Neural progenitor cell (in vitro differentiated cells): ENCODE measurements at regions not wholly inside any gene's neighbourhood (a gene's known extent, or its start where the extent isn't known, plus 50 kb on each side); places are given as distances from the start of the nearest gene placed in this dataset.

ENCODE experiments used
- DNase-seq: peaks from one replicate; pipeline ENCODE4 v3.0.0-alpha.2; 2016; ENCODE audit warnings: low spot score
- H2AFZ ChIP-seq: fragments of 200-600 bp; sonication (generic); replicated peaks from 2 replicates; pipeline ENCODE4 v1.6.1; 2016; ENCODE audit warnings: antibody characterized with exemption
- H3F3A ChIP-seq: fragments of 200-600 bp; sonication (generic); 2 replicates; pipeline ENCODE4 v1.6.1; 2016; ENCODE audit warnings: antibody characterized with exemption, low read depth
- H3K27ac ChIP-seq: fragments of 200-600 bp; sonication (generic); 2 replicates; pipeline ENCODE4 v1.5.1; 2016; ENCODE audit warnings: mild to moderate bottlenecking
- H3K27me3 ChIP-seq: fragments of 200-600 bp; sonication (generic); 2 replicates; pipeline ENCODE4 v1.6.1; 2016; ENCODE audit warnings: mild to moderate bottlenecking, moderate library complexity
- H3K36me3 ChIP-seq: fragments of 200-600 bp; sonication (generic); 2 replicates; pipeline ENCODE4 v1.5.1; 2016
- H3K4me1 ChIP-seq: fragments of 200-600 bp; sonication (generic); 2 replicates; pipeline ENCODE4 v1.6.1; 2016; ENCODE audit warnings: mixed run types
- H3K4me2 ChIP-seq: fragments of 200-600 bp; sonication (generic); 2 replicates; pipeline ENCODE4 v1.6.1; 2016
- H3K4me3 ChIP-seq: fragments of 200-600 bp; sonication (generic); 2 replicates; pipeline ENCODE4 v1.5.1; 2016
- H3K79me2 ChIP-seq: fragments of 200-600 bp; sonication (generic); 2 replicates; pipeline ENCODE4 v1.6.1; 2016; ENCODE audit warnings: low read depth
- H3K9ac ChIP-seq: fragments of 200-600 bp; sonication (generic); 2 replicates; pipeline ENCODE4 v1.6.1; 2016
- H3K9me3 ChIP-seq: fragments of 200-600 bp; sonication (generic); 2 replicates; pipeline ENCODE4 v1.5.1; 2016; ENCODE audit warnings: low read depth
- H4K20me1 ChIP-seq: fragments of 200-600 bp; sonication (generic); 2 replicates; pipeline ENCODE4 v1.6.1; 2016; ENCODE audit warnings: low read depth
- H3K27ac Mint-ChIP-seq: 3 replicates; pipeline ENCODE4 v1.8.0; 2021; ENCODE audit warnings: mixed read lengths
- H3K27me3 Mint-ChIP-seq: 2 replicates; pipeline ENCODE4 v1.8.0; 2022; ENCODE audit warnings: low read depth, mild to moderate bottlenecking, inconsistent platforms, moderate library complexity, mixed read lengths; ENCODE audit not compliant: insufficient read depth
- H3K36me3 Mint-ChIP-seq: 3 replicates; pipeline ENCODE4 v1.8.0; 2021; ENCODE audit warnings: mixed read lengths
- H3K4me1 Mint-ChIP-seq: 3 replicates; pipeline ENCODE4 v1.8.0; 2021; ENCODE audit warnings: mixed read lengths
- H3K4me3 Mint-ChIP-seq: 3 replicates; pipeline ENCODE4 v1.8.0; 2021; ENCODE audit warnings: mild to moderate bottlenecking, moderate library complexity, mixed read lengths
- H3K9me3 Mint-ChIP-seq: 3 replicates; pipeline ENCODE4 v1.8.0; 2020; ENCODE audit warnings: mixed read lengths
- CTCF ChIP-seq: fragments of 200-600 bp; sonication (generic); IDR thresholded peaks from 2 replicates; pipeline ENCODE4 v1.5.1; 2017; ENCODE audit warnings: antibody characterized with exemption, mild to moderate bottlenecking
- EZH2 ChIP-seq: fragments of 200-600 bp; sonication (generic); IDR thresholded peaks from 2 replicates; pipeline ENCODE4 v1.6.1; 2017; ENCODE audit warnings: antibody characterized with exemption, mild to moderate bottlenecking, moderate library complexity
- EZH2phosphoT487 ChIP-seq: fragments of 200-600 bp; sonication (generic); IDR thresholded peaks from 2 replicates; pipeline ENCODE4 v1.6.1; 2017; ENCODE audit warnings: antibody characterized with exemption

DNA sequence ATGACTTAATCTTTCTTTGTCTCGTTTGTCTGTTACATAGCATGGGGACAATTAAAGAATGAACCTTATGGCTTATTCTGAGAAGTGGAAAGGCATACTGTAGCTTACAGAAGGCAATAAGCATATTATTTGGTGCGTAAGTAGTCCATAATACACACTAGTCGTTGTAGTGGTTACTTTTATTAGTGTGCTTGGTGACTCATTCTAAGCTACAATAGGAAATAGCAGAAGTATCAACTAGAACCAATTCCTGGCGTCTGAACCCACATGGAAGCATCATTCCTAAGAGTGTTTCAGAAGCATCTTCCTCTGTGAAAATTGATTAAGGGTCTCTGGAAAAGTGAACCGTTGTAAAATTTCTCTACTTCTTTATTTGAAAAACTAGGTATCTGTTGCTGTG lies 777.8 kb upstream of the EEF2KMT start:
- H3K4me1 Mint-ChIP-seq, result peaks cover 10% of the 10 kb centered on the region
- Histone ChIP-seq H3K36me3 (no peaks in the 10 kb centered on the region), H3K27ac (no peak overlapping the region), H3K79me2 (no peaks in the 10 kb centered on the region), H3K9ac (no peak overlapping the region), H3K9me3 (no peaks in the 10 kb centered on the region), H2AFZ (no peak overlapping the region), H3F3A (no peaks in the 10 kb centered on the region), H3K4me2 (no peak overlapping the region), H4K20me1 (no peaks in the 10 kb centered on the region), H3K4me1 (peaks cover 13% of the 10 kb centered on the region), H3K27me3 (no peaks in the 10 kb centered on the region), H3K4me3 (no peak overlapping the region)
- no peaks in the 10 kb centered on the region for H3K36me3 Mint-ChIP-seq
- no peaks in the 10 kb centered on the region for H3K9me3 Mint-ChIP-seq
- H3K27ac Mint-ChIP-seq, result no peak overlapping the region
- TF ChIP-seq EZH2phosphoT487 (no peak), CTCF (no peak), EZH2 (no peak)
- DNase-seq, result no peak
- H3K27me3 Mint-ChIP-seq, result peaks cover 3% of the 10 kb centered on the region
- no peak overlapping the region for H3K4me3 Mint-ChIP-seq

GRCh38 chr16:5874899-5875298 lies 777.3 kb upstream of the EEF2KMT start:
- Mint-ChIP-seq H3K27me3 (peaks cover 3% of the 10 kb centered on the region), H3K4me1 (peaks cover 11% of the 10 kb centered on the region), H3K9me3 (no peaks in the 10 kb centered on the region), H3K27ac (no peak overlapping the region), H3K36me3 (no peaks in the 10 kb centered on the region), H3K4me3 (no peak overlapping the region)
- Histone ChIP-seq H3K4me2 (no peak overlapping the region), H3K36me3 (no peaks in the 10 kb centered on the region), H3K27me3 (no peaks in the 10 kb centered on the region), H4K20me1 (no peaks in the 10 kb centered on the region), H3K79me2 (no peaks in the 10 kb centered on the region), H3K4me1 (peaks cover 15% of the 10 kb centered on the region), H3K9me3 (no peaks in the 10 kb centered on the region), H3K4me3 (no peak overlapping the region), H3F3A (no peaks in the 10 kb centered on the region), H3K27ac (no peak overlapping the region), H3K9ac (no peak overlapping the region), H2AFZ (no peak overlapping the region)
- TF ChIP-seq EZH2 (no peak), CTCF (no peak), EZH2phosphoT487 (no peak)
- no peak for DNase-seq

DNA sequence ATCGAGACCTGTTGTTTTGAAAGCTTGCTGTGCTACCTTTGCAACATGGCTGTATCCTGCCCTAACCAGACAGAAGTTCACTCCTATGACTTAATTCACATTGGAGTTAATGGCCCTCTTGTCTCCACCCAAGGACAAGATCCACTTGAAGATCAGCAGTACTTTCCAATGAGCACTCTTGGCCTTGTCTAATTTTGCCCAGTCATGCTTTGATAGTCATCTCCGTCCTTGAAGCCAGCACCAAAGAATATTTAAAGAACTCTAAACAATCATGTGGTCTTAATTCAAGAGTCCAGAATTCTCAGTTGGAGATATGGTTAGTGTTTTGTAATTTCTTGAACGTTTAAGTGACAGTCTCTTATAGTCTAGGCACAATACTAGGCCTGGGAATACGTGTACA lies 775.6 kb upstream of the EEF2KMT start:
- no peaks in the 10 kb centered on the region for H3F3A ChIP-seq
- no peak overlapping the region for H3K27ac ChIP-seq
- H3K9ac ChIP-seq, result no peak overlapping the region
- DNase-seq, result no peak
- Mint-ChIP-seq H3K9me3 (no peaks in the 10 kb centered on the region), H3K36me3 (no peaks in the 10 kb centered on the region), H3K27me3 (peaks cover 2% of the 10 kb centered on the region), H3K4me1 (peaks cover 11% of the 10 kb centered on the region), H3K27ac (no peak overlapping the region), H3K4me3 (no peak overlapping the region)
- no peaks in the 10 kb centered on the region for H3K27me3 ChIP-seq
- peaks cover 15% of the 10 kb centered on the region for H3K4me1 ChIP-seq
- no peaks in the 10 kb centered on the region for H3K36me3 ChIP-seq
- no peaks in the 10 kb centered on the region for H3K79me2 ChIP-seq
- H3K9me3 ChIP-seq, result no peaks in the 10 kb centered on the region
- TF ChIP-seq CTCF (no peak), EZH2phosphoT487 (no peak)
- H4K20me1 ChIP-seq, result no peaks in the 10 kb centered on the region
- H2AFZ ChIP-seq, result no peak overlapping the region
- no peak overlapping the region for H3K4me2 ChIP-seq
- no peak overlapping the region for H3K4me3 ChIP-seq
